ENCODE measurements at regions not wholly inside any gene's neighbourhood (a gene's known extent, or its start where the extent isn't known, plus 50 kb on each side); places are given as distances from the start of the nearest gene placed in this dataset.
"Not testable (repeated sequence)": the region's sequence is repeated elsewhere in the genome, so short reads cannot be mapped to it uniquely, and the experiment has no call there.

GRCh38 chrX:89033723-89034122 is 286.7 kb downstream of the CPXCR1 start:
- DNase-seq, result no peak

GRCh38 chrX:89034679-89035078 is 287.7 kb downstream of the CPXCR1 start:
- DNase-seq, result no peak

GRCh38 chrX:89053223-89053622 is 306.2 kb downstream of the CPXCR1 start:
- no peak for DNase-seq

- not testable (repeated sequence) for DNase-seq
These were observed 352.6 kb downstream of the CPXCR1 start for GRCh38 chrX:89099587-89099986.

- no peak for DNase-seq
These were observed 378.0 kb downstream of the CPXCR1 start for GRCh38 chrX:89124985-89125384.

Measured in NCI-H2029 treated with DMSO at 0.1 percent for 48 hours (cell line).